MG63 (cell line): ENCODE measurements at regions not wholly inside any gene's neighbourhood (a gene's known extent, or its start where the extent isn't known, plus 50 kb on each side); places are given as distances from the start of the nearest gene placed in this dataset.
A peak's percentile ranks its signal among the peaks of the same experiment; 100 is the strongest.

ENCODE experiments used
- DNase-seq: peaks from one replicate; pipeline ENCODE4 v3.0.0-alpha.2; 2020
- H3K27me3 ChIP-seq: fragments of 250-450 bp; sonication (Bioruptor Pico); 2 replicates; pipeline ENCODE4 v1.5.1; 2020; ENCODE audit warnings: mild to moderate bottlenecking, moderate library complexity
- H3K36me3 ChIP-seq: fragments of 250-450 bp; sonication (Bioruptor Pico); 2 replicates; pipeline ENCODE4 v1.5.1; 2020; ENCODE audit warnings: mild to moderate bottlenecking, moderate library complexity
- H3K4me3 ChIP-seq: fragments of 250-450 bp; sonication (Bioruptor Pico); 2 replicates; pipeline ENCODE4 v1.5.1; 2020; ENCODE audit warnings: mild to moderate bottlenecking, moderate library complexity
- H3K9me3 ChIP-seq: fragments of 250-450 bp; sonication (Bioruptor Pico); 2 replicates; pipeline ENCODE4 v1.5.1; 2020; ENCODE audit warnings: mild to moderate bottlenecking, moderate library complexity

GRCh38 chr7:25864511-25864910 lies 287.5 kb upstream of the NFE2L3 start:
- peaks cover 69% of the 10 kb centered on the region for H3K27me3 ChIP-seq
- no peaks in the 10 kb centered on the region for H3K9me3 ChIP-seq
- no peaks in the 10 kb centered on the region for H3K36me3 ChIP-seq
- DNase-seq, result no peak
- no peak overlapping the region for H3K4me3 ChIP-seq

GRCh38 chr7:25864943-25865751 lies 286.9 kb upstream of the NFE2L3 start:
- peaks cover 76% of the 10 kb centered on the region for H3K27me3 ChIP-seq
- no peaks in the 10 kb centered on the region for H3K9me3 ChIP-seq
- H3K4me3 ChIP-seq, result no peak overlapping the region
- no peaks in the 10 kb centered on the region for H3K36me3 ChIP-seq
- no peak for DNase-seq

GRCh38 chr7:25868509-25868908 lies 283.5 kb upstream of the NFE2L3 start:
- Histone ChIP-seq H3K4me3 (no peak overlapping the region), H3K9me3 (no peaks in the 10 kb centered on the region), H3K36me3 (no peaks in the 10 kb centered on the region), H3K27me3 (peaks cover 76% of the 10 kb centered on the region)
- DNase-seq, result no peak

GRCh38 chr7:25870574-25870973 lies 281.4 kb upstream of the NFE2L3 start:
- H3K4me3 ChIP-seq, result no peak overlapping the region
- no peak for DNase-seq
- H3K27me3 ChIP-seq, result peaks cover 58% of the 10 kb centered on the region
- H3K36me3 ChIP-seq, result no peaks in the 10 kb centered on the region
- H3K9me3 ChIP-seq, result no peaks in the 10 kb centered on the region

- H3K9me3 ChIP-seq, result no peaks in the 10 kb centered on the region
- peaks cover 11% of the 10 kb centered on the region for H3K27me3 ChIP-seq
- no peak for DNase-seq
Measured at GRCh38 chr7:25876092-25876491, 275.9 kb upstream of the NFE2L3 start.

GRCh38 chr7:25877802-25878789 lies 273.9 kb upstream of the NFE2L3 start:
- H3K27me3 ChIP-seq, result peaks cover 17% of the 10 kb centered on the region
- H3K9me3 ChIP-seq, result no peaks in the 10 kb centered on the region
- peak; percentile 26 for DNase-seq
- no peaks in the 10 kb centered on the region for H3K36me3 ChIP-seq
- no peak overlapping the region for H3K4me3 ChIP-seq

More at GRCh38 chr7:25876092-25876491, 275.9 kb upstream of the NFE2L3 start:
- Histone ChIP-seq H3K4me3 (no peak overlapping the region), H3K36me3 (no peaks in the 10 kb centered on the region)

GRCh38 chr7:25879799-25880198 lies 272.2 kb upstream of the NFE2L3 start:
- no peaks in the 10 kb centered on the region for H3K9me3 ChIP-seq
- no peak overlapping the region for H3K4me3 ChIP-seq
- H3K27me3 ChIP-seq, result peaks cover 15% of the 10 kb centered on the region
- H3K36me3 ChIP-seq, result no peaks in the 10 kb centered on the region
- DNase-seq, result no peak

- peaks cover 11% of the 10 kb centered on the region for H3K27me3 ChIP-seq
Measured at GRCh38 chr7:25881317-25882037, 270.5 kb upstream of the NFE2L3 start.

GRCh38 chr7:25882151-25882773 lies 269.7 kb upstream of the NFE2L3 start:
- peaks cover 11% of the 10 kb centered on the region for H3K27me3 ChIP-seq
- H3K9me3 ChIP-seq, result no peaks in the 10 kb centered on the region
- H3K36me3 ChIP-seq, result no peaks in the 10 kb centered on the region
- DNase-seq, result no peak
- no peak overlapping the region for H3K4me3 ChIP-seq

More at GRCh38 chr7:25881317-25882037, 270.5 kb upstream of the NFE2L3 start:
- Histone ChIP-seq H3K9me3 (no peaks in the 10 kb centered on the region), H3K4me3 (no peak overlapping the region), H3K36me3 (no peaks in the 10 kb centered on the region)
- no peak for DNase-seq

- peaks cover 13% of the 10 kb centered on the region for H3K27me3 ChIP-seq
- no peaks in the 10 kb centered on the region for H3K9me3 ChIP-seq
- no peak overlapping the region for H3K4me3 ChIP-seq
- H3K36me3 ChIP-seq, result no peaks in the 10 kb centered on the region
- no peak for DNase-seq
Measured at GRCh38 chr7:25884265-25884828, 267.7 kb upstream of the NFE2L3 start.

GRCh38 chr7:25885057-25885576 lies 266.9 kb upstream of the NFE2L3 start:
- H3K9me3 ChIP-seq, result no peaks in the 10 kb centered on the region
- no peaks in the 10 kb centered on the region for H3K36me3 ChIP-seq
- no peak overlapping the region for H3K4me3 ChIP-seq
- peaks cover 15% of the 10 kb centered on the region for H3K27me3 ChIP-seq
- DNase-seq, result no peak

- Histone ChIP-seq H3K9me3 (no peaks in the 10 kb centered on the region), H3K27me3 (peaks cover 13% of the 10 kb centered on the region), H3K36me3 (no peaks in the 10 kb centered on the region), H3K4me3 (no peak overlapping the region)
- DNase-seq, result no peak
Measured at GRCh38 chr7:25886387-25887240, 265.4 kb upstream of the NFE2L3 start.

GRCh38 chr7:25887266-25887665 lies 264.7 kb upstream of the NFE2L3 start:
- Histone ChIP-seq H3K27me3 (peaks cover 7% of the 10 kb centered on the region), H3K9me3 (no peaks in the 10 kb centered on the region), H3K36me3 (no peaks in the 10 kb centered on the region), H3K4me3 (no peak overlapping the region)
- DNase-seq, result no peak

- Histone ChIP-seq H3K9me3 (no peaks in the 10 kb centered on the region), H3K36me3 (no peaks in the 10 kb centered on the region), H3K4me3 (no peak overlapping the region), H3K27me3 (peaks cover 5% of the 10 kb centered on the region)
- no peak for DNase-seq
Measured at GRCh38 chr7:25887795-25888559, 264.0 kb upstream of the NFE2L3 start.
